ENCODE measurements at regions not wholly inside any gene's neighbourhood (a gene's known extent, or its start where the extent isn't known, plus 50 kb on each side); places are given as distances from the start of the nearest gene placed in this dataset.

GRCh38 chr18:4836141-4836540 lies 360.9 kb downstream of the AKAIN1 start:
- H3K27ac ChIP-seq, result no peak overlapping the region
- H3K36me3 ChIP-seq, result no peaks in the 10 kb centered on the region
- WGBS, 2 donors, result 43 to 45% methylated on average over 1 of the region's 1 CpG
- H3K4me1 ChIP-seq, result no peaks in the 10 kb centered on the region
- DNase-seq (no peak), ATAC-seq (ENCODE audit: low FRiP score in 2 of 2) (no peak)
- no peaks in the 10 kb centered on the region for H3K27me3 ChIP-seq
- TF ChIP-seq, protein P1, sequence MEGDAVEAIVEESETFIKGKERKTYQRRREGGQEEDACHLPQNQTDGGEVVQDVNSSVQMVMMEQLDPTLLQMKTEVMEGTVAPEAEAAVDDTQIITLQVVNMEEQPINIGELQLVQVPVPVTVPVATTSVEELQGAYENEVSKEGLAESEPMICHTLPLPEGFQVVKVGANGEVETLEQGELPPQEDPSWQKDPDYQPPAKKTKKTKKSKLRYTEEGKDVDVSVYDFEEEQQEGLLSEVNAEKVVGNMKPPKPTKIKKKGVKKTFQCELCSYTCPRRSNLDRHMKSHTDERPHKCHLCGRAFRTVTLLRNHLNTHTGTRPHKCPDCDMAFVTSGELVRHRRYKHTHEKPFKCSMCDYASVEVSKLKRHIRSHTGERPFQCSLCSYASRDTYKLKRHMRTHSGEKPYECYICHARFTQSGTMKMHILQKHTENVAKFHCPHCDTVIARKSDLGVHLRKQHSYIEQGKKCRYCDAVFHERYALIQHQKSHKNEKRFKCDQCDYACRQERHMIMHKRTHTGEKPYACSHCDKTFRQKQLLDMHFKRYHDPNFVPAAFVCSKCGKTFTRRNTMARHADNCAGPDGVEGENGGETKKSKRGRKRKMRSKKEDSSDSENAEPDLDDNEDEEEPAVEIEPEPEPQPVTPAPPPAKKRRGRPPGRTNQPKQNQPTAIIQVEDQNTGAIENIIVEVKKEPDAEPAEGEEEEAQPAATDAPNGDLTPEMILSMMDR (IDR thresholded peaks at IDR 0.05), result no peak
- no peak for TF ChIP-seq EP300 (IDR thresholded peaks at IDR 0.05)
- TF ChIP-seq POLR2A (IDR thresholded peaks at IDR 0.05), result no peak
- TF ChIP-seq POLR2AphosphoS5 (IDR thresholded peaks at IDR 0.05), result no peak
- no peak overlapping the region for H3K4me3 ChIP-seq
- H3K9me3 ChIP-seq, result no peaks in the 10 kb centered on the region

DNA sequence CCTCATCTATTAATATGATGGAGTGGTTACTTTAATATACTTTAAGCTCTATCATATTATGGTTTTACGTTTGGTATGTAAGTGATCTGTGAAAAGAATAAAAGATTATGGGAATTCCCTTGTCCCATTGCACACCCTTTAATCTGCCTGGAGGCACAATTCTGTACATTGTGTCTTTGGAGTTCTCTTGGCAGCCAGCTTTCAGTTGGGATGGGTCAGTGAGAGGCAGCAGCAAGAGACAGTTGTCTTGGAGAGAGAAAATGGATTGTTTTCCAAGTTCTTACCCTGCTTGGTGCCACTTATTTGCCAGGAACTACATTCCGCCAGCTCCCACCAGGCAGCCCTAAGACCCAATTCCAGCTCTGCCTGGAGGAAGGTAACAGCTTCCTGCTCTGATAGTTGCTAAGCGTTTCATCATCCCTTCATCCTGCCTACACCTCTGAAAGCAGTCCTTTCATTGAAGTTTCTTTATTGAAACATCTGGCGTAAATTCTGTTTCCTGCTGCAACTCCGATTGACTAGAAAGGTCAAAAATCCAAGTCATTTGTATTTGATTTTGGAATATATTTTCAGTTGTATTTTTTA lies 365.2 kb downstream of the AKAIN1 start:
- Histone ChIP-seq H3K27ac (no peak overlapping the region), H3K36me3 (no peaks in the 10 kb centered on the region), H3K9me3 (no peaks in the 10 kb centered on the region), H3K27me3 (no peaks in the 10 kb centered on the region), H3K4me3 (no peak overlapping the region), H3K4me1 (no peaks in the 10 kb centered on the region)
- ATAC-seq (ENCODE audit: low FRiP score in 2 of 2), result no peak
- TF ChIP-seq POLR2A (IDR thresholded peaks at IDR 0.05), result no peak
- no peak for TF ChIP-seq POLR2AphosphoS5 (IDR thresholded peaks at IDR 0.05)
- no peak for TF ChIP-seq EP300 (IDR thresholded peaks at IDR 0.05)
- TF ChIP-seq, protein P1 (IDR thresholded peaks at IDR 0.05), result no peak
- DNase-seq, result no peak
- WGBS, 2 donors, result 78% methylated on average over 5 of the region's 5 CpGs

DNA sequence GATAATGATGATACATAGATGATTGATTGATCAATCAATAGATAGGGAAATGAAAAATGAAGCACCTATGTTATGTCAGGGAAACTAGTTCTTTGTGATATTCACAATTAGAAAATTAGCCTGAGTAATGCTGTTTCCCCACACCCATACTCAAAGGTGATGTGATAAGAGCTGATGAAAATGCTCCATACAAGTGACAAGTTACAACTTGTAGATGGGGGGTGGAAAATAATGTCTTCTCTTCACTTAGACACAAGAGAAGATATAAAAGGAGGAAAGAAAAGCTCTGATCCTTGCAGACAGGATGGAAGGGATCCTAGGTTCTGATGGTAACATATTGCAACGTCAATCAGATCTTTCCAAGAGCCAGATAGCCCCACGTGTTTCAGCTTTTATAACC lies 365.9 kb downstream of the AKAIN1 start:
- Histone ChIP-seq H3K27ac (no peak overlapping the region), H3K27me3 (no peaks in the 10 kb centered on the region), H3K4me1 (no peaks in the 10 kb centered on the region), H3K4me3 (no peak overlapping the region), H3K9me3 (no peaks in the 10 kb centered on the region), H3K36me3 (no peaks in the 10 kb centered on the region)
- TF ChIP-seq POLR2AphosphoS5 (IDR thresholded peaks at IDR 0.05) (no peak), POLR2A (IDR thresholded peaks at IDR 0.05) (no peak), EP300 (IDR thresholded peaks at IDR 0.05) (no peak)
- TF ChIP-seq, protein P1 (IDR thresholded peaks at IDR 0.05), result no peak
- WGBS, 2 donors, result 65 to 79% methylated on average over 2 of the region's 2 CpGs
- DNase-seq (no peak), ATAC-seq (ENCODE audit: low FRiP score in 2 of 2) (no peak)

DNA sequence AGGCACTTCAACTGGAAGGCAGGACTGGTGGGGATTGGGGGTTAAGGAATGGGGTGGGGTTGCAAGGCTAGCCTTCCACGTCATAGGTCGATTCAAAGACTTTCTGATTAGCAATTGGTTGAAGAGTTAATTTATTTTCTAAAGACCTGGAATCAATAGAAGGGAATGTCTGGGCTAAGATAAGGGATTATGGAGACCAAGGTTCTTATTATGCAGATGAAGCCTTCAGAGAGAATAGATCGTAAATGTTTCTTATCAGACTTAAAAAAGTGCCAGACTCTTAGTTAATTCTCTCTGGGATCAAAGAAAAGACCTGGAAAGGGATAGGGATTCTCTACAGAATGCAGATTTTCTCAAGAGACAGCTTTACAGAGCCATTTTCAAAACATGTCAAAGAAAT lies 368.0 kb upstream of the DLGAP1 start:
- Histone ChIP-seq H3K4me3 (no peak overlapping the region), H3K36me3 (no peaks in the 10 kb centered on the region), H3K27me3 (no peaks in the 10 kb centered on the region), H3K27ac (no peak overlapping the region), H3K9me3 (no peaks in the 10 kb centered on the region), H3K4me1 (no peaks in the 10 kb centered on the region)
- TF ChIP-seq POLR2AphosphoS5 (IDR thresholded peaks at IDR 0.05) (no peak), POLR2A (IDR thresholded peaks at IDR 0.05) (no peak), EP300 (IDR thresholded peaks at IDR 0.05) (no peak)
- TF ChIP-seq, protein P1 (IDR thresholded peaks at IDR 0.05), result no peak
- no peak for DNase-seq
- ATAC-seq (ENCODE audit: low FRiP score in 2 of 2), result no peak
- 76 to 84% methylated on average over 3 of the region's 3 CpGs for WGBS, 2 donors

GRCh38 chr18:4821801-4822200 lies 366.7 kb upstream of the DLGAP1 start:
- no peak overlapping the region for H3K27ac ChIP-seq
- 73 to 82% methylated on average over 2 of the region's 2 CpGs for WGBS, 2 donors
- DNase-seq (no peak), ATAC-seq (ENCODE audit: low FRiP score in 2 of 2) (no peak)
- H3K36me3 ChIP-seq, result no peaks in the 10 kb centered on the region
- TF ChIP-seq POLR2A (IDR thresholded peaks at IDR 0.05), result no peak
- TF ChIP-seq, protein P1 (IDR thresholded peaks at IDR 0.05), result no peak
- no peak for TF ChIP-seq POLR2AphosphoS5 (IDR thresholded peaks at IDR 0.05)
- no peak for TF ChIP-seq EP300 (IDR thresholded peaks at IDR 0.05)
- H3K4me1 ChIP-seq, result no peaks in the 10 kb centered on the region
- no peak overlapping the region for H3K4me3 ChIP-seq
- no peaks in the 10 kb centered on the region for H3K27me3 ChIP-seq
- H3K9me3 ChIP-seq, result no peaks in the 10 kb centered on the region
